ENCODE measurements at regions not wholly inside any gene's neighbourhood (a gene's known extent, or its start where the extent isn't known, plus 50 kb on each side); places are given as distances from the start of the nearest gene placed in this dataset.

GRCh38 chr4:23741681-23742191 lies 148.1 kb downstream of the PPARGC1A start:
- TF ChIP-seq POLR2A (IDR thresholded peaks at IDR 0.05; ENCODE audit: low read length), result no peak
- no peak for DNase-seq

DNA sequence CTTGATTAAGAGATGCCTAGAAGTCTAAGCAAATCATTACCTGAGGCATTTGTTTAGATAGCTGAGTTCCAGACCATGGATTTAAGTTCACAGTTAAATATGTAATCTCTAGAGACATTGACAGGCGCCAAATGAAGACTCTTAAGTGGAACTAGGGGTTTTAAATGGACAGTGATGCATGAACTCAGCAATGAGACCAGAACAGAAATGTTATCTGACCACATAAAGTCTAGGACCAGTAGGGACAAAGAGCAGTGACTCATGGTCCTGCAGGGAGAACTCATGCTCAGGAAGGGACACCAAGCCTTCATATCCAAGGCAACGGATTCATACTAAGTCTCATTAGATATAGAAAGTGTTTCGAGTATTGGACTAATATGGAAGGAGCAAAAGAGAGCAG lies 152.3 kb downstream of the PPARGC1A start:
- TF ChIP-seq POLR2A (IDR thresholded peaks at IDR 0.05; ENCODE audit: low read length) (no peak), GATA1 (IDR thresholded peaks at IDR 0.05; ENCODE audit: low read depth, low read length) (no peak)
- DNase-seq, result no peak

- TF ChIP-seq POLR2A (IDR thresholded peaks at IDR 0.05; ENCODE audit: low read length) (no peak), GATA1 (IDR thresholded peaks at IDR 0.05; ENCODE audit: low read depth, low read length) (no peak)
- DNase-seq, result no peak
Observed at GRCh38 chr4:23736466-23736865, 153.4 kb downstream of the PPARGC1A start.

DNA sequence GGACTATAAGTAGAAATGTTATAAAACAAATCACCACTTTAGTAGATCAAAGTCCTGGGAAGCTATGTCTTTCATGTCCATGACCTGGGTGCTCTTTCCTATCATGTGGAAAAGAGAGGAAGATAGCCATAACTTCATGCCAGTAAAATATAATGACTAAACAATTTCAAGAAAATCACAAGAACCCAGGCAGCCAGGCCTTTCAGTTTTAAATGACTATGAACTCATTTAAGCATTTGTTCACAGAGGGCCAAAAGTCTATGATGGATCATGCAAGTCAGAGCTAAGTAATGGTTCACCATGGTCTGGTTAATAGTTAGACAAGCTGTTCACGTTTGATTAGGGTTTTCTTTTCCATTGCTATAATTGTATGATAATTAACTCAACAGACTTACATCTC lies 155.8 kb downstream of the PPARGC1A start:
- TF ChIP-seq GATA1 (IDR thresholded peaks at IDR 0.05; ENCODE audit: low read depth, low read length) (no peak), POLR2A (IDR thresholded peaks at IDR 0.05; ENCODE audit: low read length) (no peak)
- no peak for DNase-seq

DNA sequence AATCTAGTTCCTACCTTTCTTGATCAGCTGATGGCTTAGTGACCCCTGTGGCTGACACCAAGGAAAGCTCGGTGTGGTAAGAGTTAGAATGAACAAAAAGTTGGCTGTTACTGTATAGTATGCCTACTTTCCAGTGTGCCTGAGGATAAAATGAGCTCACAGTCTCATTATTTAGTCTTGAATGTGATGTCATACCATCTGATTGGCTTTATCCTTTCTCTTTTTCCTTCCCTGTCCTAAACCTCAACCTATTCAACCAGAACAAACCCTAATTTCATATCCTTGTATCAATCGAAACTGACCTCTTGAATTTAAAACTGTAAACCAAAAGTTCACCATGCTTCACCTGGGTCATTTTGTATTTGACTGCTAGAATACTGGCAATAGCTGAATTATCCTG lies 156.4 kb downstream of the PPARGC1A start:
- TF ChIP-seq GATA1 (IDR thresholded peaks at IDR 0.05; ENCODE audit: low read depth, low read length), result no peak
- TF ChIP-seq POLR2A (IDR thresholded peaks at IDR 0.05; ENCODE audit: low read length), result no peak
- DNase-seq, result no peak

- TF ChIP-seq GATA1 (IDR thresholded peaks at IDR 0.05; ENCODE audit: low read depth, low read length) (no peak), POLR2A (IDR thresholded peaks at IDR 0.05; ENCODE audit: low read length) (no peak)
- DNase-seq, result no peak
Observed at GRCh38 chr4:23730998-23731397, 158.8 kb downstream of the PPARGC1A start.

DNA sequence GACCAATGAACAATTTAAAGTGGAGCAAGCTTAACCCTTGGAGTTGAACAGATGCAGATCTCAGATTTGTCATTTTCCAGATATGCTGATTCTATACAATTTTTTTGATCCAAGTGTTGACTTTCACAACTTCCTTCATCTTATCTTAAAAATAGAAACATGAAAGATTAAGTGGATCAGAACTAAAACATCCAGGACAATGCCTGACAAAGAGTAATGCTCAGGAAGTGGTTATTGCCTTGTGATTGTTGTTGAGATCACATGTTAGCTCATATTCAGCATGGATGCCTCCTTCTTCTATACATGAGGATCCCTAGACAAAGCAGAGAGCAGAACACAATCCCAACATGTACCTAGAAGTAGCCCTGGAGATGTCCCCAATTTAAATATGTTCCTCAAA lies 160.9 kb downstream of the PPARGC1A start:
- DNase-seq, result no peak

GRCh38 chr4:23728393-23728792 lies 161.5 kb downstream of the PPARGC1A start:
- TF ChIP-seq POLR2A (IDR thresholded peaks at IDR 0.05; ENCODE audit: low read length), result no peak
- TF ChIP-seq GATA1 (IDR thresholded peaks at IDR 0.05; ENCODE audit: low read depth, low read length), result no peak
- DNase-seq, result no peak

More for the DNA sequence above, 160.9 kb downstream of the PPARGC1A start:
- TF ChIP-seq POLR2A (IDR thresholded peaks at IDR 0.05; ENCODE audit: low read length) (no peak), GATA1 (IDR thresholded peaks at IDR 0.05; ENCODE audit: low read depth, low read length) (no peak)

DNA sequence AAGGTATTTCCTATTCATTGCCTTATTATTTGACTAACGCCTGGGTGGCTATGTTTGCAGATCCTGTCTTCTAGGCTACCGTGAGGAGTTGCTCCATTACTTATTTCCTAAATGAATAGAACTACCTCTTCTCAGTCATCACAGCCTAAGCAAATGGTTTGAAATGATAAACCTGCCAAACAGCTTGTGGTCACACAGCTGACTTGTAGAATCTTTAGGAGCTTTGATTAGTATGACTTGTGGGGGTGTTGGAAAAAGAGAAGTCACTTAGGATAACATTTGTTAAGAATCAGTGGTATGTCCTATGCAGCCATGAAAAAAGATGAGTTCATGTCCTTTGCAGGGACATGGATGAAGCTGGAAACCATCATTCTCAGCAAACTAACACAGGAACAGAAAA lies 169.3 kb downstream of the PPARGC1A start:
- no peak for DNase-seq
- TF ChIP-seq POLR2A (IDR thresholded peaks at IDR 0.05; ENCODE audit: low read length), result no peak
- no peak for TF ChIP-seq GATA1 (IDR thresholded peaks at IDR 0.05; ENCODE audit: low read depth, low read length)

GRCh38 chr4:23718435-23718834 lies 171.4 kb downstream of the PPARGC1A start:
- no peak for DNase-seq

GRCh38 chr4:23717528-23718248 lies 172.2 kb downstream of the PPARGC1A start:
- no peak for TF ChIP-seq GATA1 (IDR thresholded peaks at IDR 0.05; ENCODE audit: low read depth, low read length)
- peak; percentile 1 to 10 for DNase-seq

More at GRCh38 chr4:23718435-23718834, 171.4 kb downstream of the PPARGC1A start:
- no peak for TF ChIP-seq POLR2A (IDR thresholded peaks at IDR 0.05; ENCODE audit: low read length)
- no peak for TF ChIP-seq GATA1 (IDR thresholded peaks at IDR 0.05; ENCODE audit: low read depth, low read length)

DNA sequence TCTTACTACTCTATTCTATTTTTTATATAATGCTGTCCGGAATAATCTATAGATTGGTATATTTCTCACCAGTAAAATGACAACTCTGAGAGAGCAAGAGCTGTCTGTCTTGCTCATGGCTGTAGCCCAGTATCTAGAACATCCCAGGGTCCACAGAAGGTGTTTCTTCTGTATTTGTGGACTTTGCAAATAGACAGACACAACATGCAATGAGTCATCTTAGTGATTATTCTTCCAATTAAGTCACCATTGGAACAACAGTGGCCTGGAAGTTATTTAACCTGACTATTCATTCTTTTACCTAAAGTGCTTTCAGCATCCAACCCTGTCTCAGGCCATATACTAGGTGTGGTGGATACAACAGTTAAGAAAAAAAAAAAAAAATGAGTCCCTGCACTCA lies 179.5 kb downstream of the PPARGC1A start:
- no peak for DNase-seq
- no peak for TF ChIP-seq POLR2A (IDR thresholded peaks at IDR 0.05; ENCODE audit: low read length)
- TF ChIP-seq GATA1 (IDR thresholded peaks at IDR 0.05; ENCODE audit: low read depth, low read length), result no peak

- TF ChIP-seq POLR2A (IDR thresholded peaks at IDR 0.05; ENCODE audit: low read length), result no peak
- no peak for TF ChIP-seq GATA1 (IDR thresholded peaks at IDR 0.05; ENCODE audit: low read depth, low read length)
- no peak for DNase-seq
Observed at GRCh38 chr4:23707652-23708026, 182.2 kb downstream of the PPARGC1A start.

- no peak for TF ChIP-seq GATA1 (IDR thresholded peaks at IDR 0.05; ENCODE audit: low read depth, low read length)
- no peak for TF ChIP-seq POLR2A (IDR thresholded peaks at IDR 0.05; ENCODE audit: low read length)
- DNase-seq, result no peak
Observed at GRCh38 chr4:23706972-23707651, 182.7 kb downstream of the PPARGC1A start.

DNA sequence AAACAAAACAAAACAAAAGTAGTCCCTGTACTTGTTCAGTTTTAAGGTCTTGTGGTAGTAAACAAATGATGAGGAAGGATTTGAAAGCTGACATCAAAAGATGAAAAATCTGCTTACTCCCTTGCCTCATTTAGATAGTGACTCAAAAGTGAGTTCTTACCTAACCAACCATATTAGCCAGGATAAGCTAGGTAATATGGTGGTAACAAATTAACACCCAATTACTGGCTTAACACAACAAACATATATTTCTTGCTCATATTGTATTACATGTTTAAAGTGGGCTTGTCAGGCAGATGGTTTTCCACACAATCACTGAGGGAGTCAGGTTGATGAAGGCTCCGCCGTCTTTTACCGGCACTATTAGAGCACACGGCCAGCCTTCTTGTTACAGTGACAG lies 189.7 kb downstream of the PPARGC1A start:
- no peak for DNase-seq
- TF ChIP-seq POLR2A (IDR thresholded peaks at IDR 0.05; ENCODE audit: low read length) (no peak), GATA1 (IDR thresholded peaks at IDR 0.05; ENCODE audit: low read depth, low read length) (no peak)

Measured in erythroblast (primary cell).